NCI-H2029 (cell line): ENCODE measurements at regions not wholly inside any gene's neighbourhood (a gene's known extent, or its start where the extent isn't known, plus 50 kb on each side); places are given as distances from the start of the nearest gene placed in this dataset.

Source experiments
- DNase-seq: peaks from one replicate; lab custom pipeline; 2025; lab: John Stamatoyannopoulos, UW

- no peak for DNase-seq
These were observed 707.8 kb downstream of the UQCRFS1 start for GRCh38 chr19:28505134-28505533.

- DNase-seq: no peak
These were observed 708.2 kb downstream of the UQCRFS1 start for GRCh38 chr19:28504727-28505126.

DNA sequence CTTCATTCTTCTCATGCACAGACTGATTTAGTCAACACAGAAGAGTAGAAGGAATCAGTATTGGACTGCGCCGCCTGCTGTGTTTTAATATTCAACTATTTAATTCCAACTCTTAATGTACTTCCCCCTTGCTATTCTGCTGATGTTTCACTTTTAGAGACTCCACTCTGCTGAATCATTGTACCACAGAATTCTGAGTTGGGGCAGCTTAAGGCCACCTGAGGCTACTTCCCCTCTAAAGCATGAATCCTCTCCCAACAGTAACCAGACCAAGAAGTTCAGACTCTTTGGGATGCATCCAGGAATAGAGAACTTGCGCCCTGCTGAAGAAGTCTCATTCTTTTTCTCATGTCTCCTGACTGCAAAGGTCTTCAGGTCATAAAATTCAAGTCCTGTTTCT is 708.8 kb downstream of the UQCRFS1 start:
- DNase-seq: no peak

DNA sequence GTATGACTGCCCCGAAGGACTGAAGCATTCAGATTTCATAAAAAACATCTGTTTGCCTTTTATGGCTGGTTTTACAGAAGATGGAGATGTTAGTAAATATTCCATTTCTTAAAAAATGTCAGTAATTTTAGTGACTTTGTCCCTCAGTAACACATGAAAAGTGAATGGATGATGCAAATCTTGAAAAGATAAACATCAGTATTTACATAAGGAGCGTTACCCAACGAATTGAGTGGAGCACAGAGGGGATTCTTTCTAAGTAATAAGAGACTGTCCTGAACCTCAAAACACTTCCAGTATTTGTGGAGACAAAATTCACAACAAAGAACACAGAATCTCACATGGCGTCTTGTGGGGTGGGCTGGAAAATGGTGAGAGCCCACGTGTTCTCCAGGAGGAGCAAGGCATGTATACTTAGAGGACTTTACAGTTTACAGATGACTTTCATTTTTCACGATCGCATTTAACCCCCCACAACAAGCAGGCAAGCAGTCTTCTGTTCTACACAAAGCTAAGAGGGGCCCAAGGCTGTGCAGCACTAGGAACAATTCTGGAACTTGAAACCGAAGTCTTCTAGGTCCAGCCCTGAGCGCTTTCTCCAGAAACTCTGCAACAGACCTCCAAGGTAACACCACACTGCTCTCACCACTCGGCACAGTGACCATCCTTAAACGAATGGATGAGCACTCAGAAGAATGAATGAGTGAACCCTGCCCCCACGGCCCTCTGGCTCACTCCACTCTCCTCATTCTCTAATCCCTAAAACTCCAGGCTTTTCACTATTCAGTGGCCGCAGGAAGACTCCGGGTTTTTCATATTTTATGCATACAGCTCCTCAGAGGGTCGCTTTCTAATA is 709.8 kb downstream of the UQCRFS1 start:
- no peak for DNase-seq

DNA sequence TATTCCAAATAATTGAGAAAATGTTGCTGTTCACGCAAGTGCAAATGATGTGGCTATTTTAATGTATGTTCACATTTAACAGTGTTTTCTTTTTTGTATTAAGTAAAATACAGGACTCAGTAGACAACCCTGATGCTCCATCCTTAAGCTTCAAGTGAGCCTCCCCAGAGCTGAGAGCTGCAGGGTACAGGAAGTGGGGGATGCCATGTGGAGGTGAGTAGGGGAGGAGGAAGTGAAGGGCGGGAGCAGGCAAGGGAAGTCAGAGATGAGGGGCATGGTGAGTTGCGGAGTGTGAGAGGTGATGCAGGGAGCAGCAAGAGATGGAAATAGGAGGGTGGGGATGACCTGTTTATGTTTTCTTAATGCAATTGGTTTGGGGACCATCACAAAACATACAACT is 711.0 kb downstream of the UQCRFS1 start:
- DNase-seq: no peak

- DNase-seq: no peak
These were observed 711.8 kb downstream of the UQCRFS1 start for GRCh38 chr19:28500982-28501630.

DNA sequence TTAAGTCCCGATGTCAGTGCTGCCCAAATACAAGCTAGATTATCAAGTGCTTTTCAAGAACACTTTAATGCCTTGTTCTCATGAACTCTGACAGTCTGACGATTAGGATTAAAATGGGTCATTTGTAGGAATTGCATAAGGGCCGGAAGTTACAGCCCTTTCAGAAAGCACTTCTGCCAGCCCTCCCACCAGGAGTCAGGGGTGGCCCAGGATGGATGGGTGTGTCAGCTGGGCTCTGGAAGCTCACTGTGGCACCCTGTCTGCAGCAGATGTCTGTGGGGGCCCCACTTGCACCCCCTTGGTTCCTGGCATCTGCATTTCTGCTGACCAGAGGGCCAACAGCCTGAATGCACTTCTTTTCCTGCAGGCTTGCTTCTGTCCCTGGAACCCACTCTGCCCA is 712.7 kb downstream of the UQCRFS1 start:
- DNase-seq: no peak

DNA sequence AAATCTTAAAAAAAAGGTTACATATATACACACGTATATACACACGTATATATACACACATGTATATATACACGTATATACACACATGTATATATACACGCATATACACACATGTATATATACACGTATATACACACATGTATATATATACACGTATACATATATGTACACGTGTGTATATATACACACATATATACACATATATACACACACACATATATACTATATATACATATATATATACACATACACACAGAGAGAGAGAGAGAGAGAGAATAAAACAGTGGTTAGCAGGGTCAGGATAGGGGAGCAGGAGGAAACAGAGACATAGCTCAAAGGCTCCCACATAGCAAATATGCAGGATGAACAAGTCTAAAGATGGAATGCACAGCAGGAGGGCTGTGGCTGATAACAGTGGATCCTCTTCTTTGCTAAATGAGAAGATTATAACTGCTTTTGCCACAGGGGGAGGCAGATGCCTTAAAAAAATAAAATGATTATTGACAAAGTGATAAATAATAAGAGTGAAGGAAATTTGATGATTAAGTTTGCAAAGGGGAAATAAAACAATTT is 714.5 kb downstream of the UQCRFS1 start:
- no peak for DNase-seq

DNA sequence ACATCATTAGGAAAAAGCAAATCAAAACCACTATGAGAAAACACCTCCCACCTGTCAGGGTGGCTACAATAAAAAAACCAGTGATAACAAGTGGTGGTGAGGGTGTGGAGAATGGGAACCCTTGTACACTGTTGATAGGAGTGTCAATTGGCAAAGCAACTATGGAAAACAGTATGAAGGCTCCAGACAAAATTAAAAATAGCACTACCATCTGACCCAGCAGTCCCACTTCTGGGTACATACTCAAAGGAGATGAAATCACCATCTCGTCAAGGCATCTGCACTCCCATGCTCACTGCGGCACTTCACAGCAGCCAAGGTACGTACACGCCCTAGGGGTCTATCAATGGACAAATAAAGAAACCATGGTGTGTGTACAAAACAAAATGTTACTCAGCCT is 715.1 kb downstream of the UQCRFS1 start:
- DNase-seq: no peak

DNA sequence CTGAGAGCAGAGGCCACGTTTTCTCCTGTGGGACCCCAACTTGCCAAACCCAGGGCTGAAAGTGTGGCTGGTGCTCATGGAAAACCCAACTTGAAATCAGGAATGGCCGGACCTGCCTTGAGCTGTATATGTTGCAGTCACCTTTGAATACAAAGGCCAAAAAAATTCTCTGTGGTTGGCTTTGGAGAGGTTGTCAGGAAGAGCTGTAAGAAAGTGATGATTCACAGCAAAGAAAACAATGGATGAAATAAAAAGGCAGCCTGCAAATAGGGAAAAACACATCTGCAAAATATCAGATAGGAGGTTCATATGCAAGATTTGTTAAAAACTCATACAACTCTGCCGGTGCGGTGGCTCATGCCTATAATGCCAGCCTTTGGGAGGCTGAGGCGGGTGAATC is 715.8 kb downstream of the UQCRFS1 start:
- DNase-seq: no peak

DNA sequence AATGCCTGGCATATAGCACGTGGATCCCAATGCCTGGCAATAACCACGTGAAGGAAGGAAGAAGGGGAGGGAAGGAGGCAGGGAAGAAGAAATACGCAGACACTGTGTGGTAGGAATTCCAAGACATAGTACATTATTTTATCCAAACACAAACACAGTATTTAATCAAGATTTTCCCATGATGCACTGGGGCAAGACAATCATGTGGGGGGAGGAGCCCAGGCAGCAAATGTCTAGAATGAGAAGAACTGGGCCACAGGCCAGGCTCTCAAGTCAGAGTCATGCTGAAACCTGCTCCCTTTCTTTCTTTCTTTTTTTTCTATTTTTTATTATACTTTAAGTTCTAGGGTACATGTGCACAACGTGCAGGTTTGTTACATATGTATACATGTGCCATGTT is 717.9 kb downstream of the UQCRFS1 start:
- DNase-seq: no peak

GRCh38 chr19:28494461-28494860 is 718.5 kb downstream of the UQCRFS1 start:
- DNase-seq: no peak

DNA sequence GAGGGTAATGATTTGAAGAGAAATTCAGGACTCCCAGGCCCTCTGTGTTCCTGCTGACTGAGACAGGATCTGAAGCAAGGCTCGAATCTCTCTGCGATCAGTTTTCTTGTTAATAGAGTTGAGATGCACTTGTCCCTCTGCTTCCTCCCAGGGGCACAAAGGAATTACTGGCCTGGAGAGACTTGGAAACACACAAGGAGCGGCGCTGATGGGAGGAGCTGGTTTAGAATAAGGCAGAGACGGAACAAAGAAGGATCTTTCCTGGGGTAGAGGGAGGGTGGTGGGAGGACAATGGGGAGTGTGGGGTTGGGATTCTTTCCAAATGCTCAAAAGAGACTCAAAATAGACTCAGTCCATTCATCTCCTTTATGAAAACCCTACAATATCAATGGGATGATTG is 719.1 kb downstream of the UQCRFS1 start:
- DNase-seq: no peak

- DNase-seq: no peak
These were observed 720.3 kb downstream of the UQCRFS1 start for GRCh38 chr19:28492621-28493020.

- no peak for DNase-seq
These were observed 720.8 kb downstream of the UQCRFS1 start for GRCh38 chr19:28492201-28492600.

DNA sequence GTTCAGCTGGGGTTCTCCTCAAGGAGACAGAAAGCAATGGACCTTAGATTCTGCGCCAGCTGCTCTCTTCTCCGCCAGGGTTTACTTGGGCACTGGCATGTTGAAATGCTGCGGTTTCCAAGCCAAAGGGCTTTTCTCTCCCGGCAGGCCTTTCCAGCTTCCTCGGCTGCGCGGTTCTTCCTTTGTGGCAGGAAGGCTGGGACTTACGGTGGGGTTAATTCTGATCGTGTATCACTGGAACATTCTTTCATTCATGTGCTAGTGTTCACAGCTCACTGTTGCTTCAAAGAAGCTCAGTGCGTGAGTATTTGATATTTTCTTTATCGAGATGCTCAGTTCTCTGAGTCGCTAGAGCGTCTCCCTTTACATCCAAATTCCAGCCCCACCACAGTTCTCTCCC is 723.2 kb downstream of the UQCRFS1 start:
- DNase-seq: no peak

DNA sequence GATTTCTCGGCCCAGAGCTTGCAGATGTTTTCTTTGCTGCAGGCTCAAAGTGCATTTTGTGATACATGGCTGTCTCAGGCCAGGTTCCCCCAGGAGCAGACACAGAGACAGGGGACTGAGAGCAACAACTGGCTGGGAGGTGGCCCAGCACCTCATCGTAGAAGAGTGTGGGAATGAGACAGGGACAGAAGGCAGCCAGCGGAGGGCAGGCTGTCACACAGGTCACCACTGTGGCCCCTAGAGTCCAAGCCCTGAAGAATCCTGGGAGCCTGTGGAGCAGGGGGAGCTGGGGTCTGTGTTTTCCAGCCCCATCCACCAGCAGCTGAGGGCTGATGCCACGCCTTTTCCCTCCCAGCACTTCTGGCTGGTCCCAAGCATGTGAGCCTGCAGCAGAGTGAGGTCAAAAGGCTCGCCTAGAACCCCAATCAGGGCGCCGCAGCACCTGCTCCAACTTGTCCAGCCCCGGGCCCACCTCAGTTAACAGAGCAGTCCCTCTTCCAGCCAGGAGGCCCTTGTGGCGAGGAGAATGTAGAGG is 723.8 kb downstream of the UQCRFS1 start:
- no peak for DNase-seq

- DNase-seq: no peak
These were observed 725.0 kb downstream of the UQCRFS1 start for GRCh38 chr19:28487999-28488398.

- no peak for DNase-seq
These were observed 726.0 kb downstream of the UQCRFS1 start for GRCh38 chr19:28486926-28487325.

DNA sequence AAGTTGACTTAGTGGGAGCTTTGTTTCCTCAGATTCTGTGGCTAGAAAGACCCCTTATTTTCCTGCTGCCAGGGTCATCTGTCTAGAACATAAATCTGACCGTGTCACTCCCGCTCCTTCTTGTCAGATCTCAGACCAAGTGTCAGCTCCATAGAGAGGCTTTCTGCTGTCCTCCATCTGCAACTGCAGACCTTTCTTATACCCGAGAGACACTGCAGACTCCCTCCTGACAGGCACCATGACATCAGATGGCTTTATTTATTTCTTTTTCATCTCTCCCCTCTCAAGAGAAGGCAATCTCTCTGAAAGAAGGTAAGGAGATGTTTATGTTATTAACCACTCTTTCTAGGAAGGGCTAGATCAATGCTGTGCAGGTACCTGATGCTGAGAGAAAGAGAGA is 726.5 kb downstream of the UQCRFS1 start:
- DNase-seq: no peak

DNA sequence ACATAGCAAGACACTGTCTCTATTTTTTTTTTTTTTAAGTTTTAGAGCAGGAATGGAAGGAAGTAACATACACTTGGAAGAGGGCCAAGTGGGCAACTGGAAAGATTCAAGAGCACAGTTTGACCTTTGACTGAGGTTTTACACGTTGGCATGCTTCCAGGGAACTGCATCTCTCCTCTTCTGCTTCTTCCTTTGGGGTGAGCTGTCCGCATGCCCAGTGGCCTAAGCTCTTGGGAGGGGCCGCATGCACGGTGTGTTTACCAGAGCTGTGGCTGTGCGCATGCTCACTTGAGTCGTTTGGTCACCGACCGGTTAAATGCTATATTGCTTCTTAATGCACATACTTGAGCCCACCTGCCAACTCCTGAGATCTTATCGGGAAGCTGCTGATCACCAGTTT is 727.7 kb downstream of the UQCRFS1 start:
- DNase-seq: no peak

- no peak for DNase-seq
These were observed 729.8 kb downstream of the UQCRFS1 start for GRCh38 chr19:28483197-28483596.

GRCh38 chr19:28482221-28482620 is 730.7 kb downstream of the UQCRFS1 start:
- DNase-seq: no peak
